Amygdala (tissue), 56 donors: ENCODE measurements at regions not wholly inside any gene's neighbourhood (a gene's known extent, or its start where the extent isn't known, plus 50 kb on each side); places are given as distances from the start of the nearest gene placed in this dataset.
A peak's percentile ranks its signal among the peaks of the same experiment; 100 is the strongest.

Experiments used
- DNase-seq, 56 donors: peaks; one replicate each; lab custom pipeline; 2025; lab: John Stamatoyannopoulos, UW

DNA sequence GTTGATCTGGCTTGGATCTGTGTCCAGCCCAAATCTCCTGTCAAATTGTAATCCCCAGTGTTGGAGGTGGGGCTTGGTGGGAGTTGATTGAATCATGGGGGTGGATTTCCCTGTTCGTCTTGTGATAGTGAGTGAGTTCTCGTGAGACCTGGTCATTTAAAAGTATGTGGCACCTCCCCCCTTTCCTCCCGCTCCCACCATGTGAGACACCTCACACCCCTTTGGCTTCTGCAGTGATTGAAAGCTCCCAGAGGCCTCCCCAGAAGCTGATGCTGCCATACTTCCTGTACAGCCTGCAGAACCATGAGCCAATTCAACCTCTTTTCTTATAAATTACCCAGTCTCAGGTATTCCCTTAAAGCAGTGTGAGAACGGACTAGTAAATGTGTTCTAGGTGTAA is 117.3 kb upstream of the PTCH1 start:
- DNase-seq: no peak

DNA sequence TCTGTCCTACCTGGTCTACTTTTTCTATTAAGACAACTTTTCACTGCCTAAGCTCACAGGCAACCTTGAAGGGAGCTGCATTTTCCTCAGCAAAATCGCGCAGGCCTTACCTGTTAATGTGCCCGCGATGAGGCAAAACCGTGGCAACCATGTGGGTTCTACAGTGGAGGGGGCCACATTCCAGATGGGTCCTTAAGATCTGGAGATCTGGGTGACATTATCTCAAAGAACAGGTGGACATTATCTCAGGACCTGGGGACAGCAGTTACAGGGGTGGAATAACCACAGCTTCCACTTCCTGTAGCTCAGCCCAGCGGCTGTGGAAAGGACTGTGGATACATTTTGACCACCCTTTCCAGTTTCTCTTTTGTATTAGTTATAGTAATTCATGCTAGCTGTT is 112.8 kb upstream of the PTCH1 start:
- DNase-seq: no peak

DNA sequence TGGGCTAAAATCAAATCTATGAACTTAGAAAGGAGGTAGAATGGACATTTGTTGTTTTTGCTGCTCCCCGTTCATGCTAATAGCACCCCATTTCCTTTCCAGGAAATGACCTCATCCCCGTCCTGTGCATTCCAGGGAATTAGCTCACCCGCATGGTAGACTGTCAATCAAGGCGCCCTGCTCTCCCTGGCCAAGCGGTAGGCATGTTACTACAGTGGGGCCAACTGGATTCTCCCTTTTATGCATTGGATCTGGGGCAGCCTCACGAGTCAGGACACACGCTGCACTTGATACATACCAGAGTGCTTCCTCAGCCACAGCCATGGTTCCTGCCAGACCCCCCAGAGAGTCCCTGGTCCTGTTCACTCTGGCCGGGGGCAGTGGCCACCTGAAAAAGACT is 111.0 kb upstream of the PTCH1 start:
- no peak for DNase-seq

DNA sequence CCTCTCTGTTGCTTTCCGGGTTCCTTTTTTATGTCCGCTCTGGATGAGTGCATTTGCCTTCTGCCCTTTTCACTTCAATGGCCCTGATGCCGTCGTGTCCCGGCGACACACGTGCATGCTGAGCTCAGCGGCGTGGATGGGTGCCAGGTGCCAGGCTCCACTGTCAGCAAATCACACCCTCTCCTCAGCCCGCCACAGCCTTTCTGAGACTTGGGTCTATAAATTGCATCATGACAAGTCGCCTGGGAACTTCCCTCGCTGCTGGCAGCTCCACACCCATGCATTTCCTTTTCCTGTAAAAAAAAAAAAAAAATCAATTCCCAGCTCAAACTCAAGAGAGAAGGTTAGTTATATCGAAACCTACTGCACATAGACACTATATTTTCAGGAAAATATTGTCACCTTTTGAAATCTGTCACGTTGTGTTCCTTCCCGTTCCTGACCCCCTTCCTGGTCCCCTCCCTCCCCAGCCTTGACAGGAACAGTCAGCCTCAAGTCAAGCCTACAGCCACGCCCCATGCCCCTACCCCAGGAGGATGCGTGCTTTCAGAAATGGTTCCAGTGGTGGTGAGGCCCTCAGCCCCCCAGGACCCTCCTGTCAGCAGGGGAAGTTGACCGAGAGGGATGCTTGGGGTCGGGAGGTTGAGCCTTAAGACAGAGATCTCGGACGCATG is 110.3 kb upstream of the PTCH1 start:
- no peak for DNase-seq

DNA sequence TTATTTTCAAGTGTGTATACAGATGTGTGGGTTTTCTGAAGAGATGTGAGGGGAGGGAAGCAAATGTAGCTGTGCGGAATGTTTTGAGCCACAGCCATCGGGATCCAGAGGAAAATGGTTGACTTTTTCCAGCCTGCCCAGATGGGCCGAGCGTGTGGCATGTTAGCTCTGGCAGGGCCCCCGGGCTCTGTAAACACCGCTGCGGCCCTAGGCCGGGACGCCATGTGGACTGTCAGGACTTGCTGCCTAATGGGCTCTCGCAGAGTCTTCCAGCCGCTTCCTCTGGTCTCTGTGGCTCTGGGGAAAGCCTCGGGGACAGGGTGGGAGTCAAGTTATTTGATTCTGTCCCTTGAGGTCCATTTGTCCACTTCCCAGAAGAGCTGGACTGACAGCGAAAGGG is 109.6 kb upstream of the PTCH1 start:
- no peak for DNase-seq

DNA sequence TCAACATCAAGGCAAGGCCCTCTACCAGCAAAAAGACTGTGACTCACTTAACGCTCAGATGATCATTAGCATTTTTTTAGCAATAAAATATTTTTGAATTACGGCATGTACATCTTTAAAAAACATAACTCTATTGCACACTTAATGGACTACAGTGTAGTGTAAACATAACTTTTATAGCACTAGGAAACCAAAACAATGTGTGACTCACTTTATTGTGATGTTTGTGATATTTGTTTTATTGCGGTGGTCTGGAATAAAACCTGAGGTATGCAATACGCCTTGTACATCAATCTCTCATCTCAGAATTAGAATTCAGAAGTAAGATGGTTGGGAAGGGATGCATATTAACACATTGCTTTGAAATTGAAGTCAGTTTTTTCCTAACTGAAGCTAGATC is 106.9 kb upstream of the PTCH1 start:
- no peak for DNase-seq

DNA sequence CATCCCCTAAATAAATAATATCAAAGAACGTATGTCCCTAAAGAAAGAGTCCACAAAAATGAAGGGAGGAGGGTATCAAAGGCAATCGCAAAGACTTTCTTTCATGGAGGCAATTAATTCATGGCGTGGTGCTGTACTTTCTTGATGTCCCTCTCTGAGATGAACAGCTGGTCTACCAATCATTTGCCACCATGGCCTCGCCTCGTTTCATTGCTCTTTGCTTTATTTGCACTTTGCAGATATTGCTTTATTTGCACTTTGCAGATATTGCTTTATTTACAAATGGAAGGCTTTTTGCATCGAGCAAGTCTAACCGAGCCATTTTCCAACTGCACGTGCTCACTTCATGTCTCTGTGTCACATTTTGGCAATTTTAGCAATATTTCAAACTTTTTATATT is 104.0 kb upstream of the PTCH1 start:
- no peak for DNase-seq

DNA sequence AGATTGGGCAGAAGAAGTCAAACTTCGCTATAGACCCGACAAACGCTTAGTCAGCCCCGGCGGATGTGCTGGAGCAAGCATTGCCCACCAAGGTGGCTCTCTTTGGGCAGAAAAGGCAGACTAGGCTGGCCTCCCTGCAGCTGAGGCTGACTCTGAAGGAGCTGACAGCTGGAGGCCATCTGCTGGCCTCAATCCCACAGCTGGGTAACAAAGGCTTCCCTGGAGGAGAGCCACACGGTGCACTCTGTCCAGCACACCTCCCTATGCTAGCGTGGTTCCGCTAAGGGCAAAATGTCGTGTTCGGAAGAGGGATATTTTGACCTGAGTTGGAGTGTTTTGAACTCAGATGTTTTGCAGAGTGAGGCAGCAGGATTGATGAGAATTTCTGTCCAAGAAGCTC is 103.5 kb upstream of the PTCH1 start:
- DNase-seq: no peak

DNA sequence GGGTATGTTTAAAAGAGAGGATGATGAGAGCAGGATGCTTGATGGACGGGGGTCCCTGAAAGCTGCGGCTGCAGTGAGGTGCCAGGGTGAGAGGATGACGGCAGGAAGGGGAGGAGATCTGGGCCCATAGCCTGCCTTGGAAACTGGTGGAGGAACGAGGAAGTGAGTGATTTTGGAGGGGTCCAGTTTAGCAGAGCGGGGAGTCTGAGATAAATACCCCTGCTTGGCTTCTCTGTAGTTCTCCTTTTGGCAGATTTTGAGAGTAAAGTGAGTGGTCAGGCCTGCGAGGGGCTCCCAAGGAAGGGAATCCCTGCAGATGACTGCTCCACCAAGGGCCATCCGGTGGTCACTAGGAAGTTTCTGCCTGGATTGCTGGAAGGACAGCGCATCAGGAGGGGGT is 98.5 kb upstream of the PTCH1 start:
- no peak for DNase-seq

DNA sequence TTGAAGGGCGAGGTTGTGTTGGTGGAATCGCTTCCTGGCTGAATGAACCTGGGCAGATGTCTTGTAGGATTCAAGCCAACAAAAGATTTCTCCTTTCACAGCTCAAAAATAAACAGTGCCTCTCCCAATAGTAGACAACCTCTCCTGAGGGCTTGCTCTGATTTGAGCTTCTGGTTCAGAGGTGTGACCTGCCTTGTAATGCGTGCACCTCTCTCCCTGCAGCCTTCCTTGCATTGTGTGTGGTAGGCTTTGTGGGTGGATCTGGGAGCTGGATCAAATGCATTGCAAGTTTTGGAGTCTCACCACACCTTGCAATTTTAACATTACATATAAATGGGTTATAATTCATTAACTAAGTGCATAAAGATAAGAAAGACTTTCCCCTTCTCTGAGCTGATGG is 96.9 kb upstream of the PTCH1 start:
- DNase-seq: no peak

DNA sequence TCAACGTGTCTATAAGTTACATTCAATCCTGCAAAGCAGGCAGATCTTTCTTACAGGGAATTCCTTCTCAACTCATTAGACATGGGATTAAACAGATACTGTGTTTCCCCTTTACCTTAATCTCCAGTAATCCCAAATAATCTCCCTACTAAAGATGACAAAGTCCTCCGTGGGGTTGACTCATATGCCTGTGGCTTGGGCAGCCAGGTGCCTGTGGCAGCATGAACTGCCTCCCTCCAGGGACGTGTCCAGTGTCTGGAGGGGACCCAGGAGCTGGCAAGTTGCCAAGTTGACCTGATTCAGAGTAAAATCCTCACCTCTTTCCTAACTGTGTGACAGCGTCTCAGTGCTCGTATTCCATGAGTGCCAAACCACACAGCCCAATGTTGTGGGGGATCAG is 94.6 kb upstream of the PTCH1 start:
- no peak for DNase-seq

DNA sequence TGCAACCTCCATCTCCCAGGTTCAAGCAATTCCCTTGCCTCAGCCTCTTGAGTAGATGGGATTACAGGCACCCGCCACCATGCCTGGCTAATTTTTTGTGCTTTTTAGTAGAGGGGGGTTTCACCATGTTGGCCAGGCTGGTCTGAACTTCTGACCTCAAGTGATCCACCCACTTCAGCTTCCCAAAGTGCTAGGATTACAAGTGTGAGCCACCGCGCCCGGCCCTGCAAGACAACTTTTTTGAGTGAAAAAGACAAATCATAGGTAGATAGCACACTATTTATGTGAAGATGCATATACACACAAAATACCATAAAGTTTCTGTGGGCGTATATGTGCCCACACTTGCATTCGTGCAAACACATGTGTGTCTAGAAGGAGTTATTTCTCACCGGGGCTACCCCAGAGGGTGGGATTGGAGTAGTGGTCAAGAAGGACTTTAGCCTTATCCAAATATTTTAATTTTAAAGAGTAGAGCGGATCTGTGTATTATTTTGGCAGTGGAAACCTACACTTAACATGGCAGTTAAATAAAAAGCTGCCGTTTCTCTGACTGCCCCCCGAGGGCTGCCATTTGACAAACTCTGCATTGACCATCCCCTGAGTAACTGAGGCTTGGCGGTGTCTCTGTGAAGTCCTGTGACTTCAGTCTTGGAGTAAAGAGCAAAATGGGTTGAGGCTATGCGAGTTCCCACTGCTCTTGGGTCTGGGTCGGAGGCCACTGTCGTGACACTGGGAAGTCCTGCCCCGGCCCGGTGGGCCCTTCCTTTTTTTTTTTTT is 93.4 kb upstream of the PTCH1 start:
- no peak for DNase-seq

DNA sequence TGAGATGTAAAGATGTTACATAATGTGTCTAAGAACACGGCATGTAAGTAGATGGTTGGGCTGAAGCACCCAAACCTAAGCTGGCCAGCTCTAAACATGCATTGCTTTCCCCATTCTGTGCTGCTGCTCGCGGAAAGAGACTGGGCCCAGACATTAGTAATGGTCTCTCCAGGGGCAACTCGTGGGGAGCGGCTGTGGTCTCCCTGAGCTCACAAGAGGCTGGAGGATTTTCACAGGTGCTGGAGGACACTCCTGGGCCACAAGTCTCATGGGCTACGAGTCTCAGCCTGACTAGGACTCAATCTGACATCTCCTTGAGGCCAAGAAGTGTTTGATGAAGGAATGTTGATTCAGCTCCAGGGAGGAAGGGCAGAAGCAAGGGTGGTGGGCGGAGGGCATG is 92.7 kb upstream of the PTCH1 start:
- DNase-seq: no peak

DNA sequence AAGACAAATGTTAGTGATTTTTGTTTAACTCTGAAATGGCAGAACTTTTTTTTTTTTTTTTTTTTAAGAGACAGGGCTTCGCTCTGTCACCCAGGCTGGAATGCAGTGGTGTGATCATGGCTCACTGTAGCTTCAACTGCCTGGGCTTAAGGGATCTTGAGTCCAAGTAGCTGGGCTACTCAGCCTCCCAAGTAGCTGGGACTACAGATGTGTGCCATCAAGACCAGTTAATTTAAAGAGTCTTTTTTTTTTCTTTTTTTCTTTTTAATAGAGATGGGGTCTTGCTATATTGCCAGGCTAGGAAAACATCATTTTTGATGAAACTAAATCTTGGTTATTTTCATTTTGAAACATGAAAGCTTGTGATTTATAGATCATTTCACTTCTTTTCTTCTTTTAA is 91.6 kb upstream of the PTCH1 start:
- DNase-seq: no peak

DNA sequence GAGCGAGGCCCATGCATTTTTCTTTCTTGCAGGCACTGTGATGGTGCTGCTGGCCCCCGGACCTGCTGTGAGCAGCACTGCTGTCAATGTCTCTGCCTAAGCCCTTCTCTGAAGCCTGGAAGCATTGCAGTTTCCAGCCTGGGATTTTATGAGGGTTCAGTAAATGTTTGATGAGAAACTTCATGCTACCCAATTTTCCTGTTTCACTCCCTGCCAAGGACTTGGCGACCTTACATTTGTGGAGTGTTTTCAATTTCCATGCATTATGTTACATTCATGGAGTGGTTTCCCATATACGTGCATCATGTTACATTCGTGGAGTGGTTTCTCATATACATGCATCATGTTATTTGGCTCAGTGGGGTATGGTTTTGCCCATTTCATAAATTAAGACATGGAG is 90.7 kb upstream of the PTCH1 start:
- no peak for DNase-seq

DNA sequence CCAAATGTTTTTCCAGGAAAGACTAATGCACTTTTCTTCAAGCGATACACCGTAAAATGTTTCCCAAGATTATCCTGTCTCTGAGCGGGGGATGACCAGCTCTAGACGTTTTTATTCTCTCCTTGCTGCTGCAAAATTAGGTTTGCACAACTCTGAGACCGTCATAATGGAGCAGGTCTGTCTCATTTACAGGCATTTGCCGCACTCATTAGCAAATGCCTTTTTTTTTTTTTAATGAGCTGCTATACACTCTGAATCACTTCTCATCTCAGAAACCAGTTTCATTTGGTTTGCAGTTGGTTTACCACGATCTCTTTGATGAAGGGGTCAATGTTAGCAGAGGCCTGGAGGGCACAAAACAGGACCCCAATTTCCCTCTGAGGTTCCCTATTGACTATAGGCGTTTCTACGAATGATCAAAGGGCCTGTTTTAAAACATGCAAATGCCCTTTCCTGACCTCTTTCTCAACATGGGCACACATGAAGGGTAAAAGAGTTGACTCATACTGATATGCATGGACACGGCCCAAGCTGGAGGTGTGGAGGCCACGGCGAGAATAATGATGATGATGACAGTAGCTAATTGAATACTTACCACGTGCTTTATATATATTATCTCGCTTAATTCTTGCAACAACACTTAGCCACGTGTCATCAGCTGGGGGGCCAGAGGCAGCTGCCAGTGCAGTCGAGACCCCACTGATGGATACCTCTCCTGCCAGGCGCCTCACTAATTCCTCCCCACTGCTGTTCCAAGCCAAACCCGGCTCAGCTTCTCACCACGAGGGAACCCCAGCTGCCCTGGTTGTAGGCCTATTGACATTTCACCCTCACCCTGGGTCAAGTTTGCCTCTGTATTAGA is 89.9 kb upstream of the PTCH1 start:
- DNase-seq: no peak

DNA sequence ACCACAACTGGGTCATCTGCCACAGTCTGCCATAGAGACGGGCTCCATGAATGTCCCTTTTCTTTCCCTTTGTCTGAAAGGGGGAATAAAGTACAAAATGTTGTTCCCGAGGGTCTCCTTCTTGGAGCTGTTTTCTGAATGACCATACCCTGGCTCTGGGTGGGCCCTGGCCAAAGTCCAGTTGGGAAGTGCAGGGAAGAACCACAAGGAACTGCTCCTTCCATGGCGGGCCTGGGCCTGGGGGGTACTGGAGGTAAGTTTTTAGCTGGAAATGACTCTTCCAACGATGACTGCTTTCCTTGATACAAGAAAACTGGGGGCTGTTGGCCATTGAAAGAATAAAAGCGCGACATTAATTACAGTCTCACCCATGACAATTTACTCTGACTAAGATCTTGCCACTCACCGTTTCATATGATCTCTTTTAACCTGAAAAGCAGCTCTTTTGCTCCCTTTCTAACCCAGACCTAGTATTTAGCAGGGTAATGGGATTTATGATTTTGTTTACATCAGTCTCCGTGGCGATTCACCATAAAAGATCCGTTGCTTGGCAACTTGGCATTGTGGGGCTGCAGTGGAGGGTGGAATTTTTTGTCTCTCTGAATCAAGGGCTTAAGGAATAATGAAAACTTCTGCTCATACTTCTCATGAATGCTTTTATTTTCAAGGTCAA is 89.2 kb upstream of the PTCH1 start:
- peak in 2 of 56 donors; percentile 1 to 10 for DNase-seq

DNA sequence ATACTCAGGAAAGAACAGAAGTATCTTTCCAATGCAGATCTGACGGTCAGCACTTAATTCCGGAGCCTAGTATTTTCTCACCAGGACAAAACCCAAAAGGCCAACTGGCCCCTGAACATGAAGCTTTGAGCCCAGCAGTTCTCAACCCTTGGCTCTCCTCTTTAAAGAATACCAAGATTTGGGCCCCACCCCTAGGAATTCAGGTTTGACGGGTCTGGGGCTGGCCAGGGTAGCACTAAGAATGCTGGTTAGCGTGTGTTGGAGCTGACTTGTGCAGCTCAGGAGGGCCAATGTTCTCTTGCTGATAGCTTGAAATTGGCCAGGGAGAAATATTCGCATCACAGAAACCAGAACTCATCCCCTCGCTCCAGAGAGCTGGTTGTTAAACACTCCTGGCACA is 88.3 kb upstream of the PTCH1 start:
- no peak for DNase-seq

DNA sequence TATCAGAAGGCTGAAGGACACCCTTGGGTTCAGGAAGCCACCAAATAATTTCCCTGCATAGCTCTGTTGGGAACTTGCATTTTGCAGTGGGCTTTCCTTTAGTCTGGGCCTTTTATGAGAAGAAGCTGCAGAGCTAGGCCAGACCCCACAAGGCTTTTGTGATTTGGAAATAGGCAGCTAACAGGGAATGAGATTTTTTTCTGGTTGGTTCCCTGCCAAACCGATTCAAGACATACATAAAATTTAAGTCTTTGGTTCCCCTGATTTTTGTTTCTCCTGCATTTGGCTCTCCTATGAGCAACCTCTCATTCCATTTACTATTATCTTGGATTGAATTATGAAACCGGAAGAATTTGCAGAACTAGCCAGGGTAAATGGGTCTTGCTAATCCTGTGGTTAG is 81.5 kb upstream of the PTCH1 start:
- no peak for DNase-seq

DNA sequence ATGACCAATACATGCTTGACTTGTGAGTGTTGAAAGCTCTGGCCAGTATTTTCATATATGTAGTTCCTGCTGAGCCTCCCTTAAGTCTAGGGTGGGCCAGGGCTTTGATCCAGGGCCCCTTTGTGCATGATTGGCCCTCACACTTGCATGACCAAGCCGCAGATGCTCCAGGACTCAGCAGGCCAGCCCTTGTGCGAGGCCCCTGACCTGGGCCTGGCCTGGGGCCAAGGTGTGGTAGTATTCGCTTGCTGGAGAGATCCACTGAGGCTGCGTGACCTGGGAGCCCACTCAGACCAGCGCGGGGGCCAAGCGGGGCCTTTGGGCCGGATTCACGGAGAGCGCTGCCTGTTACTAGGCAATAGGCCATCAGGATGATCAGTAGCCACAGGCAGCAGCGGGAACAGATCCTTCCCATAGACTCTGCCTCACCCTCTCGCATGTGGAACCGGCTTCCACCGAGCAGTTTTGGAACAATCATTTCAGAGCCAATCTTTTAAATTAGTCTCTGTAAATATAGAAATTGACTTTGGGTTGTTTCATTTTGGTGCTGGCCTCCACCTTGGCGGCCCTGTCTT is 79.0 kb upstream of the PTCH1 start:
- DNase-seq: no peak

DNA sequence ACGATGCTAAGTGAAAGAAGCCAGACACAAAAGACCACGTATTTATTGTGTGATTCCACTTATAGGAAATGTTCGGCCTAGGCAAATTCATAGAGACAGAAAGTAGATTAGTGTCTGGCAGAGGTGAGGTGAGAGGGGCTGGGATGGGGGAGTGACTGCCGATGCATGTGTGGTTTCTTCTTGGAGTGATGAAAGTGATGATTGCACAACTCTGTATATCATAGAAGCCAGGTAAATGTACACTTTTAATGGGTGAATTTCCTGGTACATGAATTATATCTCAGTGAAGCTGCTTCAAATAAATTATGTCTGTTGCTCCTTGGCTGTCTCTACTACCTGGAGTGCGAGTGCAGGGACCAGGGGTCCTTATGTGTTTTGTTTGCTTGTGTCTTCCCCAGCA is 76.2 kb upstream of the PTCH1 start:
- no peak for DNase-seq
